ENCODE measurements at regions not wholly inside any gene's neighbourhood (a gene's known extent, or its start where the extent isn't known, plus 50 kb on each side); places are given as distances from the start of the nearest gene placed in this dataset.

GRCh38 chr17:77386502-77387192, 245.9 kb downstream of the SEC14L1 start:
- intact Hi-C loops (cut with micrococcal nuclease; ENCODE audit: unreplicated experiment): no loop called here
- Histone ChIP-seq H2AFZ (ENCODE audit: low read length) (no peak overlapping the region), H3K4me3 (replicated peaks in 1 of 3; ENCODE audit: insufficient read depth in 1 of 3, low read depth in 2 of 3, low read length in 3 of 3) (no peak overlapping the region), H3K4me2 (ENCODE audit: low read depth, low read length) (peak overlapping the region; percentile 5; the same call in 1 of the 2 replicates), H3K79me2 (ENCODE audit: insufficient read depth, low read length) (peaks cover 90% of the 10 kb centered on the region), H3K27ac (ENCODE audit: extremely low read length, insufficient read depth, low read length) (peak overlapping the region; percentile 30), H3K4me1 (ENCODE audit: insufficient read depth, low read length) (peaks cover 100% of the 10 kb centered on the region), H3K27me3 (ENCODE audit: control insufficient read depth in 1 of 2, insufficient read depth in 2 of 2, low read length in 2 of 2) (no peaks in the 10 kb centered on the region), H3K9me3 (ENCODE audit: low read length) (no peaks in the 10 kb centered on the region), H3K36me3 (replicated peaks in 1 of 2; ENCODE audit: control insufficient read depth in 1 of 2, insufficient read depth in 2 of 2, low read length in 2 of 2) (peaks cover 6 to 7% of the 10 kb centered on the region in 2 experiments; a peak in 4 of 5 replicates), H4K20me1 (ENCODE audit: insufficient read depth, low read length) (peaks cover 75% of the 10 kb centered on the region), H3K9ac (ENCODE audit: insufficient read depth, low read depth, low read length) (peak overlapping the region; percentile 8; the same call in 1 of the 2 replicates)
- BruUV-seq (replicated peaks): no TSS peak
- CTCF ChIA-PET (ENCODE audit: low intra/inter-chr PET ratio, low total read pairs): no interaction called here
- FAIRE-seq (no peak), ATAC-seq (no peak), DNase-seq (ENCODE audit: low spot score) (no peak)
- in situ Hi-C loops (cut with HindIII; ENCODE audit: extremely low pct_ligation_motif_present, low pct_unique_long_range_greater_than_20kb): no loop called here
- WGBS (ENCODE audit: low lambda C conversion rate): 80% methylated on average over 5 of the region's 8 CpGs
- POLR2A ChIA-PET: interaction anchor here (0.6 to 1.0 kb wide), 4 partner anchors 12 to 1640 kb away, joined by 3 to 4 read pairs (median 3); no protein-coding TSS in a partner anchor
- TF ChIP-seq GABPA (IDR thresholded peaks at IDR 0.05; ENCODE audit: low read depth, low read length): no peak
- TF ChIP-seq GABPA (CRISPR knock-in tag; IDR thresholded peaks at IDR 0.05; ENCODE audit: low read depth): no peak
- no peak for TF ChIP-seq MXI1 (IDR thresholded peaks at IDR 0.05; ENCODE audit: borderline replicate concordance, low read depth, low read length)
- no peak for TF ChIP-seq POLR2G (IDR thresholded peaks at IDR 0.05; ENCODE audit: low read depth, low read length)
- TF ChIP-seq ZNF775 (CRISPR knock-in tag; IDR thresholded peaks at IDR 0.05; ENCODE audit: borderline replicate concordance): no peak
- 0 out of 2 replicates have a peak, but pooled peaks have one; percentile 18 for TF ChIP-seq JUN (CRISPR knock-in tag; IDR thresholded peaks at IDR 0.05)
- no peak for TF ChIP-seq USF2 (IDR thresholded peaks at IDR 0.05; ENCODE audit: low read depth, low read length)
- no peak for TF ChIP-seq USF2 (CRISPR knock-in tag; IDR thresholded peaks at IDR 0.05; ENCODE audit: borderline replicate concordance)
- TF ChIP-seq SNAPC2 (CRISPR knock-in tag; IDR thresholded peaks at IDR 0.05): no peak
- TF ChIP-seq NFIB (CRISPR knock-in tag; IDR thresholded peaks at IDR 0.05; ENCODE audit: borderline replicate concordance): no peak
- no peak for TF ChIP-seq PHF5A (CRISPR knock-in tag; IDR thresholded peaks at IDR 0.05; ENCODE audit: low read depth, unreplicated experiment)
- no peak for TF ChIP-seq ATAD3A (CRISPR knock-in tag; IDR thresholded peaks at IDR 0.05)
- 0 out of 2 replicates have a peak, but pooled peaks have one; percentile 32 for TF ChIP-seq KLF12 (CRISPR knock-in tag; IDR thresholded peaks at IDR 0.05; ENCODE audit: borderline replicate concordance)
- 0 out of 2 replicates have a peak, but pooled peaks have one; percentile 2 for TF ChIP-seq ARID4A (CRISPR knock-in tag; IDR thresholded peaks at IDR 0.05; ENCODE audit: borderline replicate concordance)
- 0 out of 2 replicates have a peak, but pooled peaks have one; percentile 4 for TF ChIP-seq HNF4A (CRISPR knock-in tag; IDR thresholded peaks at IDR 0.05)
- no peak for TF ChIP-seq ZNF772 (CRISPR knock-in tag; IDR thresholded peaks at IDR 0.05)
- peak; percentile 54; the same call in 1 of the 2 replicates for TF ChIP-seq ZNF543 (CRISPR knock-in tag; IDR thresholded peaks at IDR 0.05)
- no peak for TF ChIP-seq TIGD3 (CRISPR knock-in tag; IDR thresholded peaks at IDR 0.05; ENCODE audit: borderline replicate concordance)

All from HepG2 (cell line).